Left lobe of liver (tissue), 2 donors: ENCODE measurements at regions not wholly inside any gene's neighbourhood (a gene's known extent, or its start where the extent isn't known, plus 50 kb on each side); places are given as distances from the start of the nearest gene placed in this dataset.

Experiments used
- ATAC-seq: fragments of 200-7000 bp; cut with Tn5 transposase; one replicate; pipeline ENCODE4 v1.9.1; 2020; ENCODE audit warnings: mild to moderate bottlenecking, moderate library complexity
- DNase-seq: peaks from one replicate; pipeline ENCODE4 v3.0.0-alpha.2; 2020; ENCODE audit warnings: low spot score
- donor health status: DM: no; HTN: no; CAD: no; lungs with moderate emphysema.
- donor health status: DM: no; HTN: yes; CAD: no.

GRCh38 chr17:14838567-14838966 lies 426.6 kb downstream of the PMP22 start:
- ATAC-seq = no peak
- DNase-seq = no peak

DNA sequence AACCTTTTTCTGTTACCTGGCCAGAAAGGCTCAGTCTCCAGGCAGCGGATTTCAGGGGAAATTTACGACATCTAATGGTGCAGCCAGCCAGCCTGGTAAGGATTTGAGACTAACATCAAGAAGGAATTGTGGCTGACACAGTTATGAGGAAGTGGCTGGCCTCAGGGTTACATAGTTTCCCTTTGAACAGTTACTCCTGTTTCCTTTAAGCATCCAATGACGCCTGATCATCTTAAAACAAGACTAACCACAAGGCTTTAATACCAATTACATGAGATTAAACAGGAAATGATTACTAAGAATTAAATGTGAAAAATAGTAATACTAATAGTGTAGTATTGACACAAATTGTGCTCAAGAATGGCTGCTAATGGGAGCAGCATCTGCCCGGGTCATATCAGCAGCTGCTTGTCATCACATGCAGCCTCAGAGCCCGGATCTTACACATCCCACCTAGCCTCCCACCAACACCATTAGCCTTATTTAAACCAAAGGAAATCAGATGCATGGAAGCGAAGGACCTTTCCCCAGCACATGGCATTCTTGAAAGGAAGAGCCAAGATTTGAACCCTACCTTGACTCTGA lies 431.8 kb downstream of the PMP22 start:
- DNase-seq (no peak), ATAC-seq (no peak)

- DNase-seq = no peak
- no peak for ATAC-seq
These were observed 433.6 kb downstream of the PMP22 start for GRCh38 chr17:14831491-14831890.

DNA sequence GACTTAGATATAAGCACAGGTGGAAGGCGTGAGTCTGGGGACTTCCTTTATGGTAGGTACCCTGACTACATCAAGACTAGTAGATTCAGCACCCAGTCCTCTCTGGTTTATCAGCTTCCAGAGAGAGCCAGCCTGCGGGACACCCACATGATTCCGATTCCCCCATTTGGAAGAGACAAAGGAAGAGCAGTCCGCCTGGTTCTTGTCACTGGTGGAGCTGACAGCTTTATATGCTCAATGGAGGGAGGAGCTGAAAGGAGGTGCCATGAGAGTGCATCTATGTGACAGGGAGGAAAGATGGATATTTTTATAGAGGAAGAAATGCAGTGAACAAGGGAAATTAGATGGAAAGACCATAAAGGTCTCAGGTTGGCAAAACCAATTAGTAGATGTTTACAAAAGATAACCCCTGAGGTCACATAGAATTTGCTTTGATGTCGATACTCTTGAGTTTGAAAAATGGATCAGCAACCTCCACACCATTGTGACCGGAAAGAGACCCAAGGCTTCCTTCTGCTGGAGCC lies 437.7 kb downstream of the PMP22 start:
- ATAC-seq (no peak), DNase-seq (no peak)

GRCh38 chr17:14826358-14826757 lies 438.8 kb downstream of the PMP22 start:
- DNase-seq (no peak), ATAC-seq (no peak)

DNA sequence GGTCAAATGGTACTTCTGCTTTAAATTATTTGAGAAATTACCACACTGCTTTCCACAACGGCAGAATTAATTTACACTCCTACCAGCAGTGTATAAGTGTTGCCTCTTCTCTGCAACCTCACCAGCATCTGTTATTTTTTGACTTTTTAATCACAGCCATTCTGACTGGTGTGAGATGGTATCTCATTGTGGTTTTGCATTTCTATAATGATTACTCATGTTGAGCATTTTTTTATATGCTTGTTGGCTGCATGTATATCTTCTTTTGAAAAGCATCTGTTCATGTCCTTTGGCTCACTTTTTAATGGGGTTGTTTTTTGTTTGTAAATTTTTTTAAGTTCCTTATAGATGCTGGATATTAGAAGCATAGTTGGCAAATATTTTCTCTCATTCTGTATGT lies 446.7 kb downstream of the PMP22 start:
- no peak for ATAC-seq
- DNase-seq = no peak

DNA sequence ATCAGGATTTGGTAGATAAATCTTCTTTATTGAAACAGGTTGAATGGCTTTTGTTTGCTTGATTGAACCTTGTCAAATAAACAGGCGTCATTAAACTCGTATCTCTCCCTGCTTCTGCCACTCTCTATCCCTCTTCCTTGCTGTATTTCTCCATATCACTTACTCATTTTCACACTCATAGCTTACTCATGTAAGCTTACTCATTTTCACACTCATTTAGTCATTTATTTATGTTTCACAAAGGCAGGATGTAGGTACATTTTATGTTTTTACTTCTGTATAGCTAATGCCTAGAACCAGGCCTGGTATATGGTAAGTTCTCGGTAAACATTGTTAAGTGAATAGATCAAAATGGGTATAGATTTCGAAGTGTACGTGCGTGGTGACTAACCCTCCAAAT lies 450.0 kb downstream of the PMP22 start:
- ATAC-seq (no peak), DNase-seq (no peak)

DNA sequence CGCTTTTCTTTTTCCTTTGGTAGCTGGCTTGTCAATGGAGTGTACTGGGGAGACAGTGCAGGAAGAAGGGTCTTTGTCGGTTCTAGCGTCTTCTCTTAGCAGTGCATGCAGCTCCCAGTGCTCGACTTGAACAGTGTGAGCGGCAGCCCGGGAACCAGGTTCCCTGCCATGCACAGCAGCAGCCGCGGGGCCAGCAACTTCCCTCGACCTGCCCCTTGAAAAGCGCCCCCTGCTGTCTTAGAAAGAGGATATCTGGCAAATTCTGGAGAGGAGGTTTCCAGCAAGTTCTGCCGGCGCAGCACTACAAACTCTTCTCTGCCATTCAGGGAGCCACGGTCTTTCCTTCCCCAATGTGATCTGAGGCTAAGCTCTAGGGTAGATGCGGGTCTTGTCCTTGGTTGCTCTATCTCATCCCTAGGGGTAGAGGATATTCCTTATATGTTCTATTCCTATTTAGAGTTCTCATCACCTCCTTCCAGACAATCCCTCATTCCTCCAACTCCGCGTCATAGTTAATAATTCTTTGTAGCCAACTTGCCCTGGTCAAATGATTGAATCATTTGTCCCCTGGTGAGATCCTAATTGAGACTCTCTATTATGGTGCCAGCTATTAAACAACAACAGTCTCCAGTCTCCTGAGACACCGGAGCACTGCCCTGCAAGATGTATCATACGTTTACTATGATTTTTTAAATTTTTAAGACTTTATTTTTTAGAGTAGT lies 451.3 kb downstream of the PMP22 start:
- DNase-seq (peak; percentile 57), ATAC-seq (peak; percentile 95)

- DNase-seq (no peak), ATAC-seq (no peak)
These were observed 456.7 kb downstream of the PMP22 start for GRCh38 chr17:14808425-14808824.

DNA sequence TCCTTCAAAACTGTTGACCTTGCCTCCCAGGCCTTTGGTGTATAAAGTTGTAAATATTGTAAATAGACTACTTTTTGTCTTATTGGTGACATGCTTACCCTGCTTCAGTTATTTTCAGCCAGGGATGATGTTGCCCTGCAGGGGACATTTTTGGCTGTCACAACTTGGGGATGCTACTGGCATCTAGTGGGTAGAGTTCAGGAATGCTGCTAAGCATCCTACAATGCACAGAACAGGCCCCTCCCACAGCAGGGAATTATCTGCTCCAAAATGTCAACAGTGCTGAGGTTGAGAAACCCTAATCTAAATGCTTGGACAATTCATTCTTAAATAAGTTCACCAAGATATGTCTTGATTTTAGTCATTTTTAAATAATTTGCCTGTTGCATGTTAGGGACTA lies 459.8 kb downstream of the PMP22 start:
- ATAC-seq = no peak
- DNase-seq = no peak

DNA sequence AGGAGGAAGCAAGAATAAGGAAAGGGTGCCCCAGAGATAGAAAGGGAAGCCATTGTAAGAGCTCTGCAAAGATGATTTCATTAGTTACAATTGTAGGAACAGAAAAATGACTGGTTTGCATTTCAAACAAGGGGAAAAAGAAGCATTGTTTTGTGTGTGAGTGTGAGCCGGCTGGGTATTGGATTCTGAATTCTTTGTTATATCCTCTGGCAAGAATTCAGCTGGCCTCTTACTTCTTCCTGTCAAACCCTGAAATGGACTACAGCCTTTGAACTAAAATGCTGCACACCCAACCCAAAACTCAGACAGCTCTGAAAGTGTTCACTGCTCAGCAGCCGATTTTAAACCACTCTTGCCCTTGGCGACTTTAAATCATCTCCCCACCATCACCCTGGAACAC lies 461.3 kb downstream of the PMP22 start:
- ATAC-seq = peak; percentile 49

GRCh38 chr17:14797801-14798200 lies 467.3 kb downstream of the PMP22 start:
- no peak for ATAC-seq
- DNase-seq = no peak

More for the DNA sequence above, 461.3 kb downstream of the PMP22 start:
- DNase-seq = no peak

DNA sequence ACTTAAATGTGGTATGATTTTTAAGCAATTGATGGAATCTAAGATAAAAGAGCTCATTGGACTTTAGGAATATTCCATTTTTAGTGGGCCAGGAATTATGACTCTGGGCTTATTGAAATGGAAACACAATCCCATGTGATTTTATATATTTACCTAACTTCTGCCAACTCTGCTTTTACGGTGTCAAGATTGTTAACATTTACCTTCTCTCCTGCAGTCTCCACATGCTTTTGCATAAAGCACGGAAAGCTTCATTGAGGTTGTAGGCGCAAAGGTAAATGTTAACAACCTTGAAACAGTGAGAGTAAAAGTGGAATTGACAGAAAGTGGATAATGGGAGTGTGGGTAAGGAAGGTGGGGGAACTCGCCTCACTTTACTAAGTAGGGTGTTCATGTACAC lies 468.1 kb downstream of the PMP22 start:
- DNase-seq = no peak

DNA sequence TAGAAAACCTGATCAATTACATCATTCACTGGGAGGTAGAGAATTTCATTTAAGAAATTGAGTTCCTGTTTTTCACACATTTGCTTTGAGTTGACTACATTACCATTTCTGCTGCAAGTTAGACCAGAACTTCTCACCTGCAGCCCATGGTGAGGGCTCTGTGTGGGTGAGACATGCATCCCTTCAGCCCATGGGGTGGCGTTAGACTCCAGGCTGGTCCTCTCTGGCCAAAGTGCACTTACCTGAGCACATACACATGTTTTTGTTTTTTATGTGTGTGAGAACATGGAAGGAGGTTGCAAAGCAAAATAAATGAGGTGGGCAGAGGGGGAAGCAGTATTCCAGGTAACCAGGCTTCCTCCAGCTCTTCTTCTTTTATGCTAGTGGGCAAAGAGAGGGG lies 470.2 kb downstream of the PMP22 start:
- ATAC-seq (no peak), DNase-seq (no peak)

More for the DNA sequence above, 468.1 kb downstream of the PMP22 start:
- no peak for ATAC-seq

DNA sequence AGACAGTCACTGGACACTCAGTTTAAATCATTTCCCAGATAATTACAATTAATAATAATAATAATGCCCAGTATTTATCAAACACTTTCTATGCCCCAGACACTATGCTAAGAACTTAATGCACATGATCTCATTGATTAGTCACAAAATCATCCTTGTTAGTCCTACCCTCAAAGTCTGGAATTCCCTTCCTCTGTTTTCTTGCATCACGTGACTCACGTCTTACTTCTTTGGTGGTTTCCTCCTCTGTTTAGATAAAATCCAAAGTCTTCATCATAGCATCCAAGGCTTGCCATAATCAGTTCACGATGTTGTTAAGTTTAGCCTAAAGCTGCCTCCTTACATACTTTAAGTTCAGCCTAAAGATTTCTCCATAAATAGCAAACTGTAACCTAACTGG lies 471.9 kb downstream of the PMP22 start:
- DNase-seq = no peak

DNA sequence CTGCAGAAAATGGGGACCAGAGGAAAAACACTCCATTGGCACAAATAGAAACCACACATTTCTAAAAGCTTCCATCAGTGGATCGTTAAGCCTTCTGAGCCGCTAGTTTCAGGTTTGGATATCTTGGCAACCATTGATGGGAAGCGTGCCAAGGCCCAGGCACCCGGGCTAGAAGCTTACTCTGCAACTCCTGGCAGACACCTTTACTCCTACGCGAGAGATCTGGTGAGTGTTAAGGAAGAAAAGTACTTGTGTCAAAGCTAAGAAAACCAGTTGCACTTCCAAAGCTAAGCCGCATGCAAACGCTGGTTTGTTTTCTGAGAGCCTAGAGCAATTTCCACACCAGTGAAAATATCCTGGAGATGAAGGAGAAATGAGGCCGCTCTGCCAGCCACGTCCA lies 472.4 kb downstream of the PMP22 start:
- peak; percentile 81 for ATAC-seq
- peak; percentile 71 for DNase-seq

More for the DNA sequence above, 471.9 kb downstream of the PMP22 start:
- no peak for ATAC-seq

- ATAC-seq = no peak
- no peak for DNase-seq
These were observed 473.9 kb downstream of the PMP22 start for GRCh38 chr17:14791221-14791620.

DNA sequence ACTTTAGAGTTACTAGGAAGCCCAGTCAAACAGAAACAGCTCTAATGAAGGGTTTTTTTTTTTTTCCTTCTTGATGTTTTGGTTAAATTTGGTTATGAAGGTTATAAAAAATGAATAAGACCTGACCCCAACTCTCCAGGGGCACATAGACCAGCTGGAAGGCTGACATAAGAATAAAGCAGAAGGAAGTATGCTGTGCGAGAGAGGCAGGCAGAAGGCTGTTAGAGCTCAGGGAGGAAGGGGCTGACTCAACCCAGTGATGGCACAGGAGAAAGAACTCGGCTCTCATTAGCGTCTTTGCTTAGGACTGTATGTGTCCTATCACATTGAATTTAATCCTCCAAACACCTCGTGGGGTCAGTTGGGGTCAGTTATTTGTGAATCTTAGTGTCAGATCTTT lies 474.6 kb downstream of the PMP22 start:
- no peak for DNase-seq
- no peak for ATAC-seq

DNA sequence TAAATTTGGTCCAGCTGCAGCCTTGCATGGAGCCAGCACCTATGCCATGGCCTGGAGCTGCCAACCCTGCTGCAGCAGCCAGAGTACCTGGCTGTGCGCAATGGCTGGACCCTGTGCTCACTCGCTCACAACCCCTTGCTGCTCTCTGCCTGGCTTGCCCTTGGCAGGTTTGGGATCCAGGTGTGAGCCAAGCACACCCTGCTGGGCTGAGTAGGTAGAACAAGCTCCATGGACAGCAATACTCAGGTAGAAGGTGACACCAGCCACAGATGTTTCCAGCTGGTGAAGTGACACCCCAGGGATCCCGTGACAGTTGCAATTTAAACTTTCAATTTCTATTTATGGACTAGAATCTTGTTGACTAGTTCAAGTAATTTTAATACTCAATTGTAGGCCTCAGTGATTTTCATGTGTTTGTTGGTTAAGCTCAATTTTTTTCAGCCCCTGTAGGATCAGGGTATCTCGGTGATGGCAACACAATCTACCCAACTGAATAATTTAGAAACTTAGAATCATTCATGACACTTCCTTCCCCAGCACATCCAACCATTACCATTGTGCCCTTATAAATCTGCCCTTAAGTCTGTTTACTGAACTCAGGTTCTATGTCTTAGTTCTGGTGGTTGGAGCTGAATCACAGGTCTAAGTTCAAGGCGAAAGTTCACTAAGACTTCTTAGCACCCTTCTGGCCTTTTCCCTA lies 480.0 kb downstream of the PMP22 start:
- ATAC-seq = peak; percentile 99
- peak; percentile 62 for DNase-seq

DNA sequence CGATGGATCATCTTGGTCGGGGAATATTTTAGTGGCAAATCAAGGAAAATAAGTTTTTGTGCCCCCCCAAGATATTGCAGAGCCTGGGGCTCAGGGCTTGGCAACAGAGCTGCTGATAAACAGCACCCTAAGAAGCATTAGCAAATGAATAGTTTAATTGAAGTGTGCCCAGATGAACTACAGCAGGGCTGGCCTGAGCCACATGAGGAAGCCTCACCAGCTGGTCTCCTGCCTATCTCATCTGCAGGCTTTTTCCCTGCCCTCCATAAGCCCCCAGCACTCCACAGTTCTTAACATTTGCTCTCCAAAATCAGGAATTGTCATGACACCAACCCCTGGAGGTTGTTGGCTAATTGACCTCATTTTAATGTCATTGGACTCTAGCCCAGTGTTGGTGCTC lies 480.2 kb downstream of the HS3ST3B1 start:
- DNase-seq (no peak), ATAC-seq (no peak)

DNA sequence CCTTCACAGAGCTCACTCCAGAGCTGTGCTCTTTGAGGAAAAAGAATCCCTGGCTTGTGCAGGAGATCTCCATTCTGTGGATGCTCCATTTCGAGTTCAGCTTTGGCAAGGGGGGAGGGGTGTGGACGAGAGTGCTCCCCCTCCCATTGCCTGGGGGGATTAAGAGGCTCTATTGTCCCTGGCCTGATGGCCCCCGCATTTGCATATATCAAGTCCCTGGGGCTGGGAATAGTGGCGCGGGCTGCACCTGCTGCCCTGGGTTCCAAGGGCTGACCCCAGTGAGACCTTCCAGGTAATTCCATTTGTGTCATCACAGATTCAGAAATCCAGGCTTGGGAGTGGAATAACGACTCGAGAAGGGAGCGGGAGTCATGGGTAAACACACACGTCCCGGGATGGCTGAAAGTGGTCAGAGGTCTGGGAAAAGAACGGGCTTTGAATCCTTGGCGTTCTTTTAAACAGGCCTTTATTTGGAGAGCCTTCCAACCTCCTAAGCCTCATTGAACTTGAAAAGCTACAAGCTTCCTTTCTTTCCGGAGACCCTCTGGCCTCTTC lies 479.3 kb downstream of the HS3ST3B1 start:
- DNase-seq (no peak), ATAC-seq (no peak)

DNA sequence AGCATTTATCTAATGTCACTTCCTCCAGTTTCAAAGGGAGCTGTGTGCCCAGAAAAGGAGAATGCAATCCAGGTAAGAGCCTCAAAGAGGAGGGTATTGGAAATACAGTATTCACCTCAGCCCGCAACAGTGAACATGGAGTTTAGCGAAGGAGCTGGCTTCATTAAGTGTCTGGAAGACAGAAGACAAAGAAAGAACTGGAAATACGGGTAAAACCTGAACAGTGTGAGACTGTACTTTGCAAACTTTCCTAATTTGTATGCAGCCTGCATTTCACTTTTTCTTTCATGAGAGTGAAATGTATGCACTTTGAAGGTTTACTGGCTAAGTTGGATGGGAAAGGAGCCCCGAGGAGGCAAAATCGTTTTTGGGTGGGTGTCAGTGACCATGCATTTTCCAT lies 478.4 kb downstream of the HS3ST3B1 start:
- DNase-seq = no peak

More for the DNA sequence above, 478.4 kb downstream of the HS3ST3B1 start:
- no peak for ATAC-seq
